CD4-positive, alpha-beta T cell treated with Interleukin-15 for 1 hour (primary cell): ENCODE measurements at regions not wholly inside any gene's neighbourhood (a gene's known extent, or its start where the extent isn't known, plus 50 kb on each side); places are given as distances from the start of the nearest gene placed in this dataset.
"Not testable (repeated sequence)": the region's sequence is repeated elsewhere in the genome, so short reads cannot be mapped to it uniquely, and the experiment has no call there.

Experiments
- DNase-seq: peaks from one replicate; pipeline ENCODE4 v3.0.0-alpha.2; 2020

DNA sequence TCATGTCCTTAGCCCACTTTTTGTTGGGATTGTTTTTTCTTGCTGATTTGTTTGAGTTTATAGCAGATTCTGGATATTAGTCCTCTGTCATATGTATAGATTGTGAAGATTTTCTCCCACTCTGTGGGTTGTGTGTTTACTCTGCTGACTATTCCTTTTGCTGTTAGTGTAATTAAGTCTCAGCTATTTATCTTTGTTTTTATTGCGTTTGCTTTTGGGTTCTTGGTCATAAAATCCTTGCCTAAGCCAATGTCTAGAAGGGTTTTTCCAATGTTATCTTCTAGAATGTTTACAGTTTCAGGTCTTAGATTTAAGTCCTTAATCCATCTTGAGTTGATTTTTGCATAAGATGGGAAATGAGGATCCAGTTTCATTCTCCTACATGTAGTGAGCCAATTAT lies 351.2 kb upstream of the PIK3R1 start:
- not testable (repeated sequence) for DNase-seq

DNA sequence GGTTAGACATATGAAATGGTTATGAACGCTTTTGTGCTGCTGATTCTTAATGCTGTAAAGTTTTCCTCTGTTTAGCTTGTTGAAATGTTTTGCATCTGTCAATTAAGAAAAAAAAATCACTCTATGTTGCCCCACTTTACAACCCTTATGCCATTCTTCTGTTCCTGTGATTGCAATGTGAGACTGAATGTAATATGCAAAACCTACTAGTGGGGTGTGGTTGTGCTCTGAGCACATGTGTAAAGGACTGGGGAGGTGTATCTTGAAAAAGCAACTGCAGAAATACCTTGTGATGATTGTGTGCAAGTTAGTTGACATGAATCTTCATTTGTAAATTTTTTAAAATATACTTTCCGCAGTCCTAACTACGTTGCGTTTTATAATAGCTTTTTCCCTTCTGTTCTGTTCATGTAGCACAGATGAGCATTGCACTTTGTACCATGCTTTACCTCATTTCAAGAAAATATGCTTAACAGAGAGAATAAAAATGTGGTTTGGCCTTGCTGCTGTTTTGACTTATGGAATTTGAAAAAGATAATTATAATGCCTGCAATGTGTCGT lies 357.0 kb upstream of the PIK3R1 start:
- no peak for DNase-seq

DNA sequence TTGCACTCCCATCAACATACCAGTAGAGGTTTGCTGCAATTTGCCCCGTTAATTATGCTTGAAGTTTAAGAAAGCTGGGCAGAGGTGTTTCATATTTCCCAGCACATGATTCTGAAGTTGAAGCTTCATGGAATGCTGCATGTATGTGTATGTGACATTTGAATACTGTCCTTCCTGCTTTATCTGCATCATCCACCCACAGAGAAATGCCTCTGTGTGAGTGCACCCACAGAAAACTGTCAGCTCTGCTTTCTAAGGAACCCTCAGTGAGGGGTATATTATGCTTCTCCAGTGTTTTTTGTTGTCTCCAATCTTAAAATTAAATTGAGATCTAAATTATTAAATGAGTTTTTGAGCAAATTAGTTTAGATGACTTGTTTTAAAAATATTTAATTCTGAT lies 358.1 kb upstream of the PIK3R1 start:
- DNase-seq, result no peak

DNA sequence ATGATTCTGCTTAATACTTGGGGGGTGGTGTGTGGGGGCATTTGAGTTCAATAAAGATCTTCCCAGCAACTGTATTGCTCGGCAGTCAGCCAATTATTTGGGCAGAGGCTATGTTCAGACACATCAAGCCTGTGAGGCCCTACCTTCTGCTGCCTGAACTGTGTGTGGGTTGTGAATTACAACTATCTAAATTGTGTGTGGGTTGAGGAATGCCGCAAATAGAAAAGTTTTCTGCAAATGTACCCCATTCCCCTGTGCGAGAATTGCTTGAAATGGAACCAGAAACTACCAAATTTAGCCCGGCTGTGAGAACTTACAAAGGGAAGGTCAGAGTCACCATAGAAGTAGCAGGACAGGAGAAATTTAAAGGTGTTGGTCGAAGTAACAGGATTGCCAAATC lies 360.0 kb upstream of the PIK3R1 start:
- no peak for DNase-seq

DNA sequence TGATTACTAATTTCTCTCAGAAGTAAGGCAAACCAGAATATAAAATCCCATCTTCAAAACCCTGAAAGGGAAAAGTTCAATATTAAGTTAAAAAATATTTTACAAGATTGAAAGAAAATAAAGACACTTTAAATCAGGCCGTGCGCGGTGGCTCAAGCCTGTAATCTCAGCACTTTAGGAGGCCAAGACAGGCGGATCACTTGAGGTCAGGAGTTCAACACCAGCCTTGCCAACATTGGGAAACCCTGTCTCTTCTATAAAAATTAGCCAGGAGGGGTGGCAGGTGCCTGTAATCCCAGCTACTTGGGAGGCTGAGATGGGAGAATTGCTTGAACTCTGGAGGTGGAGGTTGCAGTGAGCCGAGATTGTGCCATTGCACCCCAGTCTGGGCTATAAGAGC lies 364.6 kb upstream of the PIK3R1 start:
- DNase-seq, result not testable (repeated sequence)

DNA sequence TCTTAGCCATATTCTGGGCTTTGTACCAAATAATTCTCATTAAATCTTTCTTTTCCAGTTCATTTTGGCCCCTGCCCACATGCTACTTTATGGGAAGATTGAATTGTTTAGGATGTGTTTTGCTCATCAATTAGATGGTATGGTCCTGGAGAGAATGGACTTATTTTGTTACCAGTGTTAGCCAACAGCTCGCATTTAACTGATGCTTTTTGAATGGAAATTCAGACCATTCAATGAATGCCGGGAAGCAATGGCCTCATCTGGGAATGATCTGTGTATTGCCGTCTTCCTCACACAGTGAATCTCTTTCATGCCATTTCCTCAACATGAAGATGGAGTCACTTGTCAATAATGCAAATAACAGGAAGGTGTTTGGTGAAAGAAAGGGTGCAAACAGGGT lies 370.6 kb upstream of the PIK3R1 start:
- DNase-seq, result no peak

DNA sequence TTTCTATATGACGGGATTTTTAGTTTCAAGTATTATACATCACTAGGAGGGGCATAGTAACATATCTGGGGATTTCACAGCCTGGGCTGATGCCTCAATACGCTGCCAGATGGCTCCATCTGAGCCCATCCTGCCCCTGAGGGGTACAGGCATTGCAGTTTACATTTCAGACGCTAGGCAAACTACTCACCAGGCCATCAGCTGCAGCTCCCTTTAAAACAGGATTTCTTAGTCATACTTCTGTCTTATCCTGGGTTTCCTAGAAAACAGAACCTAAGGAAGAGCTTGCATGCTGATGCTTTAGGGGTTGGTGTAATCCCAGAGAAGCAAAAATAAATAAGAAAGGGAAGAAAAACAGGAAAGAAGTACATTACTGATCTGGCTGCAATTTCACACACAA lies 372.8 kb upstream of the PIK3R1 start:
- DNase-seq, result no peak

DNA sequence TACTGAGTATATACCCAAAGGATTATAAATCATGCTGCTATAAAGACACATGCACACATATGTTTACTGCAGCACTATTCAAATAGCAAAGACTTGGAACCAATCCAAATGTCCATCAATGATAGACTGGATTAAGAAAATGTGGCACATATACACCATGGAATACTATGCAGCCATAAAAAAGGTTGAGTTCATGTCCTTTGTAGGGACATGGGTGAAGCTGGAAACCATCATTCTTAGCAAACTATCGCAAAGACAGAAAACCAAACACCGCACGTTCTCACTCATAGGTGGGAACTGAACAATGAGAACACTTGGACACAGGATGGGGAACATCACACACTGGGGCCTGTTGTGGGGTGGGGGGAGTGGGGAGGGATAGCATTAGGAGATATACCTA lies 378.3 kb upstream of the PIK3R1 start:
- not testable (repeated sequence) for DNase-seq

DNA sequence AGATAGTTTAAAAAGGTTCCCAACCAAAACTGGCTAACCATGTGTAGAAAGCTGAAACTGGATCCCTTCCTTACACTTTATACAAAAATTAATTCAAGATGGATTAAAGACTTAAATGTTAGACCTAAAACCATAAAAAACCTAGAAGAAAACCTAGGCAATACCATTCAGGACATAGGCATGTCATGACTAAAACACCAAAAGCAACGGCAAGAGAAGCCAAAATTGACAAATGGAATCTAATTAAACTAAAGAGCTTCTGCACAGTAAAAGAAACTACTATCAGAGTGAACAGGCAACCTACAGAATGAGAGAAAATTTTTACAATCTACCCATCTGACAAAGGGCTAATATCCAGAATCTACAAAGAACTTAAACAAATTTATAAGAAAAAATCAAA lies 379.1 kb upstream of the PIK3R1 start:
- not testable (repeated sequence) for DNase-seq

DNA sequence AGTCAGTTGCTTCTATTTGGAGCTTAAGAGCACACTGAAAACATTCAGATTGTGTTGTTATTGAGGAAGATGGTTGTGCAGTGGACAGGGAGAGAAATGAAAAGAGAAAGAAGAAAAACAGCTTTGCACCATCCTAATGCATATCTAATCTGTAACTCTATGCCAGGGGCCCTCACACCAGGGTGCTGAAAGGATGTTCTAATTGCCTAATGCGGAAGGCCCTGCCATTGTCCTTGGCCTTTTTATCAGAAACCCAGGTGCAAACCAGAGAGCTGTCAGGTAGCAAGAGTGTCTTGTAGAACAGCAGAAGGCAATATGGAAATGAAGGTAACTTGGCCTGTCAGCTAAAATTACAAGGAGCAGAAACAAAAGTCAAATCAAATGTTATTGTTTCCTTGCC lies 384.5 kb upstream of the PIK3R1 start:
- no peak for DNase-seq

DNA sequence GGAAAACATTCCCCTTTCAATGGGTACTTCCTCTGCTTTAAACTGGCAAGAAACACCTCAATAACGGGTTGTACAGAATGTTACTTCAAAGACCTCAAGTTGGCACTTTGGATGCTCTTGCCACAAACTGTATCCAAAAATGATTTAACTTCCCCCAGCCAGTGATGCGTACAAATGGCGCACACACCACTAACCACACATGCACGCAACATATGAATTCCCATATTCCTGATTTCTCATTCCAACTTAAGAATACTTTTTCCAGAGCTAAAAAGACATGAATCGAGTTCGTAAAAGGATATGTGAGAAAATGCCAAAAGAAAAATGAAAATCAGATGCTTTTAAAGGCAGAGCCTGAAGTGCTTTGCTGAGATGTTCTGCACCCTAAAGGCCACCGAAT lies 388.0 kb upstream of the PIK3R1 start:
- no peak for DNase-seq

DNA sequence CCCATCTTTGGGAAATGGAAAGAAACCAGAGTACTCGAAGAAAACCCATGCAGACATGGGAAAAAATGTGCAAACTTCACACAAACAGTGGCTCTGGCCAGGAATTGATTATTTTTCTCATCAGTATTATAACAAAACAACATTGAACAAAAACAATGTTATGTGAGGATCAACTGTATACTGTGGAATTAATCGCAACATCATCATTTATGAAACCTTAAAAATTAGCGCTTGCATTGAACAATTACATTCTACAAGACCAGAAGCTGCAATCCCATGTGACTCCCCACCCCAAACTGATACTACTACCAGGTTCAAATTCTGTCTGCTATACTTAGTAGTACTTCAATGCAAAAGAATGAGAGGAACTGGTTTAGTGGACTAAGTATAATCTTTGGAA lies 390.7 kb upstream of the PIK3R1 start:
- no peak for DNase-seq

DNA sequence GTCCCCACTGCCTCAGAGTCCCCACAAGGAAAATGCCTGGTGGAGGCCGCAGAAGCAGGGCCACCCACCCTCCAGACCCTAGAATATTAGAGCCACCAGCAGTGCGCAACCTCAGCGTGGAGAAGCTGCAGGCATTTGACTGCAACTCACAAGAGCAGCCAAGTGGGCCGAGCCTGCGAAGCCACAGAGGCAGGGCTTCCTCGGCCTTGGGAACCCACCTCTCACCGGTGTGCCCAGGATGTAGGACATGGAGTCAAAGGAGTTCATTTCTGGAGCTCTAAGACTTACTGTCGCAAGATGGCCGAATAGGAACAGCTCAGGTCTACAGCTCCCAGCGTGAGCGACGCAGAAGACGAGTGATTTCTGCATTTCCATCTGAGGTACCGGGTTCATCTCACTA lies 397.9 kb upstream of the PIK3R1 start:
- no peak for DNase-seq

DNA sequence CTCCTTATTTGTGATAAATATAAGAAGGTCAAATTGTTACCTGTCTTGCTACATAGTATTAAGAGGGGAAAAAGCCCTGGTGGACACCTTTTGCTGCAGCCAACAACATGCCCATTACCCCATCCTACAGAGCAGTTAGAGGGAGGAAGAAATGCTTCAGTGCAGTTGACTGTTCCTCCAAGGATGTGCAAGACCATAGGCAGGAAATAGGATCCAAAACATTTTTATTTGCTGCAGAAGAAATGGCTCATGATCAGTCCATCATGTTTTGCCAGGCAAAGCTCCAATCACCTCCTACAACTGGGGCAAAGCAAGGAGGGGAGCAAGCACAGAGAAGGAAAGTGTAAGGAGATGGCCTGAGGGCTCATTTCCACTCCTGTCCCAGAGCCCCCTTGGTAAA lies 399.1 kb upstream of the PIK3R1 start:
- DNase-seq, result no peak

DNA sequence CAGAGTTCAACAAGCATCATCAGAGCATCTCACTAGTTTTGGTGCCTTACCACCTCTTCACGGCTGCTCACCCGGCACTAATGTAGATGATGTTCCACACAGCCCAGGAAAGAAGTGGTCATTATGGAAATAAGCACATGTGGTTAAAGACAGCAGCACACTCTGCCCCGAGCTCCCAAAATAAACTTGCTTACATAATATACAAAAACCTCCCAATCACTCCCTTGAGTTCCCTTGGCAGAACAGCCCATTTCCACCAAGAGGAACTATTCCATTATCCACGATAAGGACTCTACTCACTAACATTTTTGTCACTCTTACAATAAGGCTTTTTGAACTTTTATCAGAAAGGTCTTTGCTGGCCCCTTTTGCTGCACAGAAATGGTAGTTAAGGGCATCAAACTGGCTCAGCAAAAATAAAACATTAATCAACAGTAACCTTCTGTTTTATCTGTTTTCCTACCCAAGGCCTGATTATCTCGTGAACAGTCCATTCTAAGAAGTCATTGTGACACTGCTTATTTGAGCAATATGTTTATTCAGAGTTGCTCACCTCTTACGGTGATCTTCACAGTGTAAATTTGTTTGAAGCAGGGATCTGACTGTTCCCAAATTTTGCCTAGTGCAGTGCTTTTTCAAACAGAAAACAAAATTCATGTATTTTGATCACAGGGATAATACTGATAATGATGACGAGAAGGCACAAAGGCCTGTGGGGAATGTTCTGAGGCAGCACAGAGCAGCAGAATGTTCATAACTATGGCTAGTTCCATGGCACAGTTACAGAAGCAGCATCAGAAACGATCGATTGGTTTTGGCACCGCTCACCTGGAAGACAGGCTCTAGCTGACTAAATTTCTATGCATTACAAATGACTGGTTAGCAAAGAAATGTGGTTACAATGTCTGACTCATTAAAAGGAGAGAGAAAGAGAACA lies 399.8 kb upstream of the PIK3R1 start:
- DNase-seq, result no peak

DNA sequence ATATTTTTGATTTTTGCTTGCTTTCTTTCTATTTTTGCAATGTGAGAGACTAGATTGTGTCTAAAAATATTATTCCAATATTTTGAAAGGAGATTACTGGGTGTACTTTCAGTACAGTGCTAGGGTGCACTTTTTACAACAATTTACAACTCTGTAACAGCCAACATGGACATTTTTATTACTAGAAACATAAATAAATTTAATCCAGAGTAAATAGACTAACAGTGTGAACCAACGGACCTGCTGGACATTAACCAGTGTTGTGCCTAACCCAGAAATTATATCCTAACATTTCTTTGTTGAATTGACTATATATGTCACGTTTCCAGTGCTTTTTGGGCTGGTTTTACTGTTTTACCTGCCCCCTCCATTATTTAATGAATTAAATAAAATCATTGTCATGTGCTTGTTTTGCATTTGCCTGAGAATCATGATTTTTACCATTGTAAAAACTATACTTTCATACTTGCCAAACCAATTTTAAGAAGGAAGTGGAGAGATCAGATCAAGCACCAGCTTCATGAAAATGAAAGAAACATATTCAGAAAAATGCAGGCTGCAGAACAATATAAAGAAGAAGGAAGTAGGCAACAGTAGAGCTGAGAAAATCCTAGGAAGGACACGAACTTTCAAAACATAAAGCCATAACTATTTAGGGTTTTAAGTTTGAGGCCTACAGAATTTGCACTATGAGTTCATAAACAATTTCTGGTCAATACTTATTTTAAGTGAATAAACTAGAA lies 400.8 kb upstream of the PIK3R1 start:
- no peak for DNase-seq

DNA sequence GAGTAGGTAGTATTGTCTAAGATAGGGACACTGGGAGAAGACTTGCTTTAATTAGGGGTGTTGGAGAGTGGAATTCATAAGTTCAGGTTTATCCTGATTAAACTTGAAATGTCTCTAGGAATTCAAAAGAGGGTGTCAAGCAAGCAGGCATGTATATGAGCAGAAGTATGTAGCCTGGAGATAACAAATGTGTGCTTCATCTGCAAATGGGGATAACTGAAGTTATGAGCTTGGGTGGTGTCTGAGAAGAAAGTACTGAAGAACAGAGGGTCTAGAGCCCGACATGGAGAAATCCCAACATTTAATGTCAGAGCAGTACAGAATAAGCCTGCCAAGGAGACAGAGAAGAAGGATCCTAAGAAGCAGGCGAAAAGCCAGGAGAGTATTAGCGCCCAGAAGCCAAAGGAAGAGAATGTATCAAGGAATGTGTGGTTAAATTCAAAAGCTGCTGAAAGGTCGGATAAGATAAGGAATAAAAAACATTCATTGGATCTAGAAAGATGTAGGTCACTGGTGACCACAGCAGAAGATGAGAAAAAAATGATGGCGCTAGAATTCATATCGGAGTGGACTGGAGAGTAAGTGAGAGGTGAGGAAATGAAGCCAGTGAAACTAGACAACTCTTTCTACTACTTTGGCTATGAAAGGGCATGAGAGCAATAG lies 401.5 kb upstream of the PIK3R1 start:
- no peak for DNase-seq

DNA sequence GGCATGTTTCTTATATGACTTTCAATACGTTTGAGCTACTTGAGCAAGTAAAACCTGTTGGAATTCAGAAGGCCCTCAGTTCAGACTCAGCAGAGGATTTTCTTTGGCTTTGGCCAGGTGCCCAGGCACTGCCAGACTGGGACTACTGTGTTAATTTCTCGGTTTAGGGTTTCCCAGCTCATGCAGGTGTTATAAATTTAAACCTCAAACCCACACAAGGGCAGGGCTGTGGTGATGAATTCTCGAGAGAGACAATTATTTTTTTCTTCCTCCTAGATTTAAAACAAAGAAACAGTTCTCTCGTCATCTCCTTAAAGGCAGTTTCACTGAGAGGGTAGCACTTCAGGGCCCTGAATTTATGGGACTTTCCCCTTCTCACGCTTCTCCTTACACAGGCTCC lies 406.0 kb upstream of the PIK3R1 start:
- DNase-seq, result no peak

DNA sequence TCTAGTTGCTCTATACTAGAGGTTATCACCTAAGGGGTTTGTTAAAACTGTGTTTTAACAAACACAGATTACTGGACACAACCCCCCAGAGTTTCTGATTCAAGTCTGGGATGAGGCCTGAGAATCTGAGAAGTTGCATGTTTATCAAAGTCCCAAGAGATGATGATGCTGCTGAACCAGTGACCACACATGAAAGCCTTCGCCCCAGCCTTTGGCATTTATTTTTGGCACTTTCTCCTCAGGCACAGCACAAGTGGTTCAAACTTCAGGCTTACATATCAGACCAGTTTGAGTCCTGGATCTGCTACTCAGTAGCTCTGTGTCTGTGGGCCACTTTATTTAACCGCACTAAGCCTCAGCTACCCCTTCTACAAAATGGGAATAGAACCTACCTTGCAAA lies 407.2 kb upstream of the PIK3R1 start:
- no peak for DNase-seq

DNA sequence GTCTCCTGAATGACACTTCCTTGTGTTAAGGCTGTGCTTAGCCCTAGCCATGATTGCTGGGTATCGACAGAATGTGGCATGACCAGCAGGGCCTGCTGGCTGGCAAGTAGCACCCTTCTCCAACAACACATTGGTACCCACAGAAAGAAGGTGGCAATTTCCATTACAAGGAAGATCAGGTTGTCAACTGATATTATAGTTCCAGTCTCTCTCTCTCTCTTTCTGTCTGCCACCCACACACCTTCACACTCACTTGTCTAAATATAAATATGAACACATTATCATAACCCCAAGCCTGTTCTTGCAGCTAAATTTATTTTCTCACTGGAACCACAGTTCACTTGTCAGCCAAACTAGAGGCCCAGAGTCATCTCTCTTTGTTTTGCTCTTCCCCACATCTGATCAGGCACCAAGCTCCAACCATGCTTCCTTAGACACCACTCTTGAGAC lies 408.1 kb upstream of the PIK3R1 start:
- DNase-seq, result no peak

DNA sequence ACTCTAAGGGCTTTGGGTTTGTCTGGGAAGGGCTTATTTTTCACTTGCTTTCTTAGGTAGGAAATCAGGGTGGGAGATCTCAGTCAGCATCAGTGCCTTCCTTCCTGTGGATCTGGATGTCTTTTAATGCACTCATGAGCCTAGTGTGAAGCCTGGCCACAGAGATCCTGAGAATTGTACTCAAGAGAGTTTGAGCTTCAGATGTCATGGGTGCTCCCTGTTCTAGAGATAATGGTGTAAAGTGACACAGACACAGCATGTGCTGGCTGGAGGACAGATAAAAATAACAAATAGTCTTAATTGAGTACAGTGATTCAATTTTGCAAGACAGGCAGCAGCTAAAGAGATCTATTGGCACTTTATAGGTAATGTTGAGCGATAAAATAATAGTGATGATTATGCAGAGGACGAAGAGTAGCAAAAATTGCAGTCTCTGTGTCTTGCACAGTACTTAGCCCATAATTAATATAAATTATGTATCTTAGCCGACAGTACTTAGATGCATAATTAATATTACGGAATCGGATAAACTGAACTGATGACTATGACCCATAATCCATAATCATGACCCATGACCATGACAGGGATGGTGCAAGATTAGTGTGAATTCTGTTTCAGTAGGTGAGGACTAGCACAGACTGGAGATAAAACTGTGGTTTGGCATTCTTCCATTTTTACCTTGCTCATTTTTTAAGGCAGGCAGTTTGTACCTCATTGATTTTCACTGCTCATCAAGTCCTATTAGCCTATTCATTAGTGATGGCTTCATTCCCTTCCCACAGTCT lies 408.7 kb upstream of the PIK3R1 start:
- no peak for DNase-seq

DNA sequence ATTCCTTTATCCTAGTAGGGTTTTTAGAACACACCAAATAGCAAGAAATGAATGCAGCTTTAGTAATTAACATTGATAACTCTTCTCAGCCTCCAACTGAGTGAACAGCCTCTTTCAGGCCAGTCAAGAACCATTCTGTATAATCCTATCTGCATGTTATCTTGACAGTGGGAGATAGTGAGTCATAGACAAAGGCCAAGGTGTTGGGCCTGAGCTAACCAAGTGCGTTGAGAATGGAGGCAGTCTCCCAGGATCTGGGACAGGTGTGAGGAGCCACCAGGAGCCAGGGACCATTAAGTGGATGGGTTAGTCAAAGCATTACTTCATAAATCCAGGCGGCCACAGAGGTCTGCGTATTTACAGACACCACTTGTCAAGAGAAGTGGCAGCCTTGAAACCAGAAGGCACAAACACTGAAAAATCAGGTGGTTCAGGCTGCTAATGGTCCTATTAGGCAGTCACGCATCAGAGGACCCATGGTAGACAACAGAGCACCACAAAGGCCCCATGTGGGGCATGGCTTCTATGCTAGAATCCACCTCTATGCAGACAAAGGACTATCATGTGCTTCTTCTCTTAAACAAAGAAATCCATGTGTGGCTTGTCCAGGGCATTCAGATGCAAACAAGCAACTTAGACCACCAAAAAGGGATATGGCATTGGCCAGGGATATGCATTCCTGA lies 409.7 kb upstream of the PIK3R1 start:
- DNase-seq, result no peak
